ENCODE measurements at regions not wholly inside any gene's neighbourhood (a gene's known extent, or its start where the extent isn't known, plus 50 kb on each side); places are given as distances from the start of the nearest gene placed in this dataset.

DNA sequence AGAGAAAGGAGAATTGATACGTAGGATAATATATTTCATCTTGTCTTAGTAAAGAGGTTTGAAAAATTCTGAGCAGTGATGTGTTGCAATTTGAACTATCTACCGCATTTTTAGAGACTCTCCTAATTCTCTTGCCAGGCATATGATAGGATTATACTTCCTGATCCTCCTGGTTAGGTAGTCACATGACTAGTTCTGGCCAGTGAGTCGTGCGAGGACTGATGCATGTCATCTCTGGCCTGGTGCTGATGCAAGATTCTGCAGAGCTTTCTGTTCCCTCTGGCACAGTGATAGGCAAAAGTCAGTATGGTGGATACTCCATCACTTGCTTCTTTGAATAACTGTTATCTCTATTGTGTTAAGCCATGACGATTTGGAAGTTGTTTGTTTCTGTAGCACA lies 277.6 kb upstream of the NAALADL2 start:
- FAIRE-seq = no peak
- no peak overlapping the region for H4K8ac ChIP-seq (ENCODE audit: extremely low read depth, insufficient read depth, low read length)
- H3K79me2 ChIP-seq (ENCODE audit: control insufficient read depth in 1 of 2, insufficient read depth in 2 of 2, low read length in 2 of 2) = no peaks in the 10 kb centered on the region
- H3K27me3 ChIP-seq (replicated peaks in 1 of 4; ENCODE audit: control insufficient read depth in 3 of 4, extremely low read depth in 1 of 4, insufficient read depth in 3 of 4, low read length in 3 of 4) = no peaks in the 10 kb centered on the region
- ChIA-PET POLR2A (ENCODE audit: partially characterized antibody) (no interaction called here), CTCF (ENCODE audit: partially characterized antibody) (no interaction called here)
- H3K4ac ChIP-seq (replicated peaks; ENCODE audit: insufficient read length, low read depth, low read length) = no peak overlapping the region
- no peak overlapping the region for H3K27ac ChIP-seq (ENCODE audit: low read depth, low read length)
- no peak overlapping the region for H3K14ac ChIP-seq (ENCODE audit: insufficient read length)
- H2AK5ac ChIP-seq (ENCODE audit: low read depth, low read length) = no peak overlapping the region
- H2BK120ac ChIP-seq (replicated peaks; ENCODE audit: low read depth, low read length) = no peak overlapping the region
- H3K79me1 ChIP-seq (ENCODE audit: low read depth, low read length) = no peaks in the 10 kb centered on the region
- H3K23me2 ChIP-seq (ENCODE audit: low read depth, low read length) = no peaks in the 10 kb centered on the region
- no peak for DNase-seq (ENCODE audit: low read depth in 1 of 2, low spot score in 2 of 2)
- no peaks in the 10 kb centered on the region; a peak in 1 of 4 replicates for H3K9me3 ChIP-seq (ENCODE audit: insufficient read depth in 2 of 2, low read depth in 1 of 2, low read length in 1 of 2)
- H3K4me1 ChIP-seq (replicated peaks in 1 of 4; ENCODE audit: control insufficient read depth in 3 of 4, insufficient read depth in 4 of 4, low read length in 3 of 4) = no peaks in the 10 kb centered on the region
- no peak overlapping the region for H2BK12ac ChIP-seq (ENCODE audit: low read depth, low read length)
- H3K4me2 ChIP-seq (ENCODE audit: insufficient read depth in 1 of 2, low read depth in 2 of 2, low read length in 2 of 2) = no peak overlapping the region
- no peak overlapping the region for H4K5ac ChIP-seq (ENCODE audit: insufficient read length, low read depth, low read length)
- no peak overlapping the region for H4K91ac ChIP-seq (replicated peaks; ENCODE audit: insufficient read length, low read length)
- H3K9ac ChIP-seq (replicated peaks in 1 of 4; ENCODE audit: extremely low read depth in 1 of 4, low read depth in 3 of 4, low read length in 3 of 4) = no peak overlapping the region
- 87 to 100% methylated on average over 1 to 5 of the region's 5 CpGs for WGBS, 2 experiments (ENCODE audit: extremely low coverage in 1 of 2, insufficient coverage in 1 of 2, insufficient read length in 1 of 2, insufficient replicate concordance in 2 of 2, low coverage in 1 of 2, low lambda C conversion rate in 2 of 2, missing lambda C conversion rate in 1 of 2)
- H3K18ac ChIP-seq (ENCODE audit: extremely low read depth, low read length) = no peak overlapping the region
- no peak overlapping the region for H3K23ac ChIP-seq (ENCODE audit: insufficient read length)
- no peak overlapping the region for H2BK15ac ChIP-seq (ENCODE audit: low read length)
- no peak overlapping the region for H2AFZ ChIP-seq (ENCODE audit: low read length)
- H2BK5ac ChIP-seq (ENCODE audit: low read depth, low read length) = no peak overlapping the region
- H4K20me1 ChIP-seq (replicated peaks in 1 of 2; ENCODE audit: control insufficient read depth in 1 of 2, insufficient read depth in 2 of 2, low read length in 2 of 2) = no peaks in the 10 kb centered on the region
- H3K36me3 ChIP-seq (ENCODE audit: control insufficient read depth in 2 of 4, insufficient read depth in 4 of 4, low read length in 3 of 4) = no peaks in the 10 kb centered on the region
- H3K4me3 ChIP-seq (ENCODE audit: extremely low read depth in 1 of 4, insufficient read depth in 2 of 4, low read depth in 3 of 4, low read length in 4 of 4) = no peak overlapping the region
- no peak overlapping the region for H2BK20ac ChIP-seq (ENCODE audit: low read length)
- H3K56ac ChIP-seq (replicated peaks; ENCODE audit: insufficient read length, low read depth, low read length) = no peak overlapping the region
- TF ChIP-seq EP300 (IDR thresholded peaks at IDR 0.05; ENCODE audit: borderline replicate concordance in 1 of 2, low read depth in 2 of 2, low read length in 2 of 2) = no peak
- TF ChIP-seq CHD1 (IDR thresholded peaks at IDR 0.05; ENCODE audit: low read depth, low read length) = no peak
- TF ChIP-seq TBP (IDR thresholded peaks at IDR 0.05; ENCODE audit: low read depth, low read length) = no peak
- no peak for TF ChIP-seq RNF2 (IDR thresholded peaks at IDR 0.05; ENCODE audit: borderline replicate concordance, low read depth, low read length, missing control alignments, poor library complexity, severe bottlenecking)
- no peak for TF ChIP-seq POU5F1 (IDR thresholded peaks at IDR 0.05; ENCODE audit: low read depth, low read length)
- no peak for TF ChIP-seq NRF1 (IDR thresholded peaks at IDR 0.05; ENCODE audit: low read depth, low read length)
- TF ChIP-seq JUND (IDR thresholded peaks at IDR 0.05; ENCODE audit: low read length) = no peak
- no peak for TF ChIP-seq SP4 (IDR thresholded peaks at IDR 0.05; ENCODE audit: low read length)
- TF ChIP-seq BCL11A (IDR thresholded peaks at IDR 0.05; ENCODE audit: low read depth in 2 of 2, low read length in 2 of 2) = no peak
- no peak for TF ChIP-seq TCF12 (IDR thresholded peaks at IDR 0.05; ENCODE audit: low read depth, low read length)
